Astrocyte (in vitro differentiated cells and primary cell): ENCODE measurements at regions not wholly inside any gene's neighbourhood (a gene's known extent, or its start where the extent isn't known, plus 50 kb on each side); places are given as distances from the start of the nearest gene placed in this dataset.

Experiments used
- DNase-seq: peaks from one replicate; pipeline ENCODE4 v3.0.0-alpha.2; 2010; ENCODE audit warnings: low read depth
- FAIRE-seq: peaks from 2 replicates; lab custom pipeline; 2011; peaks lifted over from hg19 to GRCh38; lab: Jason Lieb, UNC
- H2AFZ ChIP-seq: 2 replicates; pipeline ENCODE4 v1.6.0; 2012; ENCODE audit warnings: low read depth, low read length, inconsistent platforms
- H3K27ac ChIP-seq: 2 replicates; pipeline ENCODE4 v1.5.1; 2011; ENCODE audit warnings: low read depth, low read length, inconsistent platforms
- H3K27me3 ChIP-seq: 2 replicates; pipeline ENCODE4 v1.6.0; 2011; ENCODE audit warnings: low read length, inconsistent platforms; ENCODE audit not compliant: insufficient read depth
- H3K36me3 ChIP-seq: 2 replicates; pipeline ENCODE4 v1.5.1; 2011; ENCODE audit warnings: low read length, inconsistent platforms; ENCODE audit not compliant: insufficient read depth
- H3K4me1 ChIP-seq: 2 replicates; pipeline ENCODE4 v1.5.1; 2011; ENCODE audit warnings: low read length, inconsistent platforms; ENCODE audit not compliant: insufficient read depth
- H3K4me2 ChIP-seq: 2 replicates; pipeline ENCODE4 v1.6.0; 2012; ENCODE audit warnings: low read length, inconsistent platforms
- H3K4me3 ChIP-seq: 2 replicates; pipeline ENCODE4 v1.5.1; 2011; ENCODE audit warnings: low read depth, mild to moderate bottlenecking, low read length, inconsistent platforms; ENCODE audit not compliant: insufficient read depth
- H3K79me2 ChIP-seq: 2 replicates; pipeline ENCODE4 v1.6.0; 2012; ENCODE audit warnings: mild to moderate bottlenecking, low read length, inconsistent platforms; ENCODE audit not compliant: insufficient read depth
- H3K9ac ChIP-seq: 2 replicates; pipeline ENCODE4 v1.6.0; 2012; ENCODE audit warnings: mild to moderate bottlenecking, low read length, inconsistent platforms
- H3K9me3 ChIP-seq: 2 replicates; pipeline ENCODE4 v1.5.1; 2012; ENCODE audit warnings: low read depth, mild to moderate bottlenecking, low read length, inconsistent platforms; ENCODE audit not compliant: insufficient read depth
- H4K20me1 ChIP-seq: 2 replicates; pipeline ENCODE4 v1.6.0; 2012; ENCODE audit warnings: low read length, inconsistent platforms; ENCODE audit not compliant: insufficient read depth
- H3K27ac Mint-ChIP-seq: one replicate; pipeline ENCODE4 v1.8.0; 2021; ENCODE audit warnings: mild to moderate bottlenecking, mixed read lengths; ENCODE audit not compliant: unreplicated experiment
- H3K27me3 Mint-ChIP-seq: one replicate; pipeline ENCODE4 v1.8.0; 2021; ENCODE audit warnings: low read depth, mixed read lengths; ENCODE audit not compliant: unreplicated experiment
- H3K36me3 Mint-ChIP-seq: one replicate; pipeline ENCODE4 v1.8.0; 2021; ENCODE audit warnings: low read depth, mixed read lengths; ENCODE audit not compliant: unreplicated experiment
- H3K4me1 Mint-ChIP-seq: one replicate; pipeline ENCODE4 v1.8.0; 2021; ENCODE audit warnings: low read depth, mixed read lengths; ENCODE audit not compliant: unreplicated experiment
- H3K4me3 Mint-ChIP-seq: one replicate; pipeline ENCODE4 v1.8.0; 2021; ENCODE audit warnings: mild to moderate bottlenecking, moderate library complexity, mixed read lengths; ENCODE audit not compliant: unreplicated experiment
- H3K9me3 Mint-ChIP-seq: one replicate; pipeline ENCODE4 v1.8.0; 2021; ENCODE audit warnings: mild to moderate bottlenecking, mixed read lengths; ENCODE audit not compliant: unreplicated experiment
- EZH2 ChIP-seq: IDR thresholded peaks from 2 replicates; pipeline ENCODE4 v1.6.1; 2012; ENCODE audit warnings: mild to moderate bottlenecking, low read length, inconsistent platforms; ENCODE audit not compliant: insufficient read depth
- TF ChIP-seq, protein P1 (sequence below): IDR thresholded peaks from 2 replicates; pipeline ENCODE4 v1.5.1; 2011; ENCODE audit warnings: low read depth, mild to moderate bottlenecking, inconsistent platforms, low read length, moderate library complexity; ENCODE audit not compliant: insufficient read depth

DNA sequence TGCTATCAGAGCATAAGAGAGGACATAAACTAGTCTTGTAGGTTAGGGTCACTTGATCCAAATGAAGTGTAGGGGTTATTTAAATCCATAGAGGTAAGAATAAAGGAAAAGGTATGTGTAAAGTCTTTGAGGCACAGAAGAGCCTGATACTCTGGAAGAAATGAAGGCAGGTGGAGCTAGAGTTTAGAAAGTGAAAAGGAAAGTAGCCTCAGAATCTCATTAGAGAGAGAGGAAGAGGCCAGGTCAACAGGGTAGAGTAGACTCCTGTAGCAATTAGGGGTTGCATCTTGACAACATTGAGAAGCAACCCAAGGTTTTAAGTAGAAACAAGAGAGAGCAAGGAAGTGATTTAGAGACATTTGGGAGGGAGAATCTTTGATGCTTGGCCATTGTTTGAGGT lies 235.2 kb upstream of the SOX9 start:
- no peaks in the 10 kb centered on the region for H4K20me1 ChIP-seq
- H3K4me2 ChIP-seq = no peak overlapping the region
- no peaks in the 10 kb centered on the region for H3K27me3 ChIP-seq
- no peak overlapping the region for H3K4me3 ChIP-seq
- H2AFZ ChIP-seq = no peak overlapping the region
- no peaks in the 10 kb centered on the region for H3K9me3 ChIP-seq
- no peaks in the 10 kb centered on the region for H3K9me3 Mint-ChIP-seq
- H3K36me3 ChIP-seq = no peaks in the 10 kb centered on the region
- no peaks in the 10 kb centered on the region for H3K4me1 ChIP-seq
- H3K4me3 Mint-ChIP-seq = no peak overlapping the region
- no peak overlapping the region for H3K9ac ChIP-seq
- H3K27ac ChIP-seq = no peak overlapping the region
- FAIRE-seq (no peak), DNase-seq (no peak)
- no peaks in the 10 kb centered on the region for H3K36me3 Mint-ChIP-seq
- no peaks in the 10 kb centered on the region for H3K79me2 ChIP-seq
- H3K27ac Mint-ChIP-seq = no peak overlapping the region
- TF ChIP-seq, protein P1, sequence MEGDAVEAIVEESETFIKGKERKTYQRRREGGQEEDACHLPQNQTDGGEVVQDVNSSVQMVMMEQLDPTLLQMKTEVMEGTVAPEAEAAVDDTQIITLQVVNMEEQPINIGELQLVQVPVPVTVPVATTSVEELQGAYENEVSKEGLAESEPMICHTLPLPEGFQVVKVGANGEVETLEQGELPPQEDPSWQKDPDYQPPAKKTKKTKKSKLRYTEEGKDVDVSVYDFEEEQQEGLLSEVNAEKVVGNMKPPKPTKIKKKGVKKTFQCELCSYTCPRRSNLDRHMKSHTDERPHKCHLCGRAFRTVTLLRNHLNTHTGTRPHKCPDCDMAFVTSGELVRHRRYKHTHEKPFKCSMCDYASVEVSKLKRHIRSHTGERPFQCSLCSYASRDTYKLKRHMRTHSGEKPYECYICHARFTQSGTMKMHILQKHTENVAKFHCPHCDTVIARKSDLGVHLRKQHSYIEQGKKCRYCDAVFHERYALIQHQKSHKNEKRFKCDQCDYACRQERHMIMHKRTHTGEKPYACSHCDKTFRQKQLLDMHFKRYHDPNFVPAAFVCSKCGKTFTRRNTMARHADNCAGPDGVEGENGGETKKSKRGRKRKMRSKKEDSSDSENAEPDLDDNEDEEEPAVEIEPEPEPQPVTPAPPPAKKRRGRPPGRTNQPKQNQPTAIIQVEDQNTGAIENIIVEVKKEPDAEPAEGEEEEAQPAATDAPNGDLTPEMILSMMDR = no peak
- TF ChIP-seq EZH2 = no peak
- peaks cover 6% of the 10 kb centered on the region for H3K27me3 Mint-ChIP-seq
- H3K4me1 Mint-ChIP-seq = no peaks in the 10 kb centered on the region

DNA sequence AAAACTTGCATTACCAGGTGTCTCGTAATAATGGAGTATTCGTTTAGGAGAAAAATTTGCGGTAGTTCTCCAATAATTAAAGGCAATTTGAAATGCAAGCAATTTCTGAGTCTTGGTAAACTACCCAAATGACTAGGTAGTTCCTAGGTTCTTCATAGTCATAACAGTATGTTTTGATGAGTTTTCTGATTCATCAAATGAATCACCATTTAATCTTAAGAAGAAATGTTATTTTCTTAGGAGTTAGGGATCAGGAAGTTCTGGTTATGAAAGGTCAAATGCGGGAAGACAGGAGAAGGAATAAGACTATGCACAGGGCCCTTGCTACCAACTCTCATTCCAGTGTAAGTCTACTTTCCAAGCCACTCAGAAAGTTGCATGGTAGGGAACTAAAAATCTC lies 221.5 kb upstream of the SOX9 start:
- no peaks in the 10 kb centered on the region for H3K36me3 Mint-ChIP-seq
- H3K4me1 Mint-ChIP-seq = peaks cover 4% of the 10 kb centered on the region
- H3K27me3 Mint-ChIP-seq = no peaks in the 10 kb centered on the region
- H3K79me2 ChIP-seq = no peaks in the 10 kb centered on the region
- no peak overlapping the region for H3K27ac ChIP-seq
- TF ChIP-seq, protein P1 = no peak
- no peak for TF ChIP-seq EZH2
- H3K4me2 ChIP-seq = peak overlapping the region; percentile 49
- no peaks in the 10 kb centered on the region for H4K20me1 ChIP-seq
- peaks cover 18% of the 10 kb centered on the region for H3K4me1 ChIP-seq
- no peak overlapping the region for H3K4me3 Mint-ChIP-seq
- H2AFZ ChIP-seq = no peak overlapping the region
- H3K9me3 Mint-ChIP-seq = peaks cover 3% of the 10 kb centered on the region
- H3K27ac Mint-ChIP-seq = no peak overlapping the region
- no peak overlapping the region for H3K4me3 ChIP-seq
- H3K9me3 ChIP-seq = no peaks in the 10 kb centered on the region
- no peaks in the 10 kb centered on the region for H3K27me3 ChIP-seq
- H3K9ac ChIP-seq = no peak overlapping the region
- H3K36me3 ChIP-seq = no peaks in the 10 kb centered on the region
- DNase-seq (peak; percentile 64), FAIRE-seq (no peak)

DNA sequence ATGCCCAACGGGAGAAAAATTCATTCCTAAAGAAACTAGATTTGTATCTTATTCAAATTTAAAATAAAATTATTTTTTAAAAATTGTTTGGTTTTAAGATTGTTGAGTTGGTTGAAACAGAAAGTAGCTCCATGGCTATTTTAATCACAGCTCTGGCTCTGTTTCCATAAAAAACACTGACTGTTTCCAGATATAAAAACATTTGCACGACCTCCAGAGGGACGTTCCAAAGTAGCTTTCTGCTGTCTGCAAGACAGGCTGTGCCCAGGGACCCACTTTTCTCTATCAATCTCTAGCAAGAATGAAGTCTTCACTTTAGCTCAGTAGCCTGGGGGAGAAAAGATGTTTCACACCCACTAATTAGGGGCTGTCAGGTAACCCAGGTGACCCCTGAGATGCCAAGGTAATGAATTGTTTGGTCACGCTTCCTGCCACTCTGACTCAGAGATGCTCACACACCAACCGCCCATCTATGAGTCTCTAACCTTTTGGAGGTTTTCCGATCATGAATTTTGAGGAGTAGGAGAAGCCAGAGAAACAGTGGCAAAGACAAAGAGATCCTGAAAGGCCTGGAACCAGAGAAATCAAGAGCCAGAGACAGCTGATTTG lies 220.1 kb upstream of the SOX9 start:
- peaks cover 4% of the 10 kb centered on the region for H3K4me1 Mint-ChIP-seq
- no peak overlapping the region for H3K4me3 Mint-ChIP-seq
- Histone ChIP-seq H3K27ac (peak overlapping the region; percentile 54), H4K20me1 (no peaks in the 10 kb centered on the region), H3K9me3 (no peaks in the 10 kb centered on the region), H3K27me3 (no peaks in the 10 kb centered on the region), H3K79me2 (no peaks in the 10 kb centered on the region), H3K4me3 (no peak overlapping the region), H3K4me2 (peak overlapping the region; percentile 63), H3K36me3 (no peaks in the 10 kb centered on the region), H3K4me1 (peaks cover 18% of the 10 kb centered on the region), H3K9ac (no peak overlapping the region), H2AFZ (peak overlapping the region; percentile 34)
- TF ChIP-seq, protein P1 = no peak
- no peak for TF ChIP-seq EZH2
- FAIRE-seq (no peak), DNase-seq (peak; percentile 68)
- H3K27ac Mint-ChIP-seq = no peak overlapping the region
- H3K36me3 Mint-ChIP-seq = no peaks in the 10 kb centered on the region
- H3K27me3 Mint-ChIP-seq = no peaks in the 10 kb centered on the region
- peaks cover 3% of the 10 kb centered on the region for H3K9me3 Mint-ChIP-seq
